ENCODE measurements at regions not wholly inside any gene's neighbourhood (a gene's known extent, or its start where the extent isn't known, plus 50 kb on each side); places are given as distances from the start of the nearest gene placed in this dataset.

- TF ChIP-seq NFIC (IDR thresholded peaks at IDR 0.05) (no peak), REST (IDR thresholded peaks at IDR 0.05; ENCODE audit: low read depth) (no peak), RAD21 (IDR thresholded peaks at IDR 0.05; ENCODE audit: low read depth) (no peak), MAX (IDR thresholded peaks at IDR 0.05) (no peak)
These were observed 76.6 kb upstream of the PROKR2 start for GRCh38 chr20:5393218-5393870.

All from Ishikawa (cell line).